Neural progenitor cell (in vitro differentiated cells): ENCODE measurements at regions not wholly inside any gene's neighbourhood (a gene's known extent, or its start where the extent isn't known, plus 50 kb on each side); places are given as distances from the start of the nearest gene placed in this dataset.

Experiments used
- DNase-seq: peaks from one replicate; pipeline ENCODE4 v3.0.0-alpha.2; 2016; ENCODE audit warnings: low spot score
- H2AFZ ChIP-seq: fragments of 200-600 bp; sonication (generic); replicated peaks from 2 replicates; pipeline ENCODE4 v1.6.1; 2016; ENCODE audit warnings: antibody characterized with exemption
- H3F3A ChIP-seq: fragments of 200-600 bp; sonication (generic); 2 replicates; pipeline ENCODE4 v1.6.1; 2016; ENCODE audit warnings: antibody characterized with exemption, low read depth
- H3K27ac ChIP-seq: fragments of 200-600 bp; sonication (generic); 2 replicates; pipeline ENCODE4 v1.5.1; 2016; ENCODE audit warnings: mild to moderate bottlenecking
- H3K27me3 ChIP-seq: fragments of 200-600 bp; sonication (generic); 2 replicates; pipeline ENCODE4 v1.6.1; 2016; ENCODE audit warnings: mild to moderate bottlenecking, moderate library complexity
- H3K36me3 ChIP-seq: fragments of 200-600 bp; sonication (generic); 2 replicates; pipeline ENCODE4 v1.5.1; 2016
- H3K4me1 ChIP-seq: fragments of 200-600 bp; sonication (generic); 2 replicates; pipeline ENCODE4 v1.6.1; 2016; ENCODE audit warnings: mixed run types
- H3K4me2 ChIP-seq: fragments of 200-600 bp; sonication (generic); 2 replicates; pipeline ENCODE4 v1.6.1; 2016
- H3K4me3 ChIP-seq: fragments of 200-600 bp; sonication (generic); 2 replicates; pipeline ENCODE4 v1.5.1; 2016
- H3K79me2 ChIP-seq: fragments of 200-600 bp; sonication (generic); 2 replicates; pipeline ENCODE4 v1.6.1; 2016; ENCODE audit warnings: low read depth
- H3K9ac ChIP-seq: fragments of 200-600 bp; sonication (generic); 2 replicates; pipeline ENCODE4 v1.6.1; 2016
- H3K9me3 ChIP-seq: fragments of 200-600 bp; sonication (generic); 2 replicates; pipeline ENCODE4 v1.5.1; 2016; ENCODE audit warnings: low read depth
- H4K20me1 ChIP-seq: fragments of 200-600 bp; sonication (generic); 2 replicates; pipeline ENCODE4 v1.6.1; 2016; ENCODE audit warnings: low read depth
- H3K27ac Mint-ChIP-seq: 3 replicates; pipeline ENCODE4 v1.8.0; 2021; ENCODE audit warnings: mixed read lengths
- H3K27me3 Mint-ChIP-seq: 2 replicates; pipeline ENCODE4 v1.8.0; 2022; ENCODE audit warnings: low read depth, mild to moderate bottlenecking, inconsistent platforms, moderate library complexity, mixed read lengths; ENCODE audit not compliant: insufficient read depth
- H3K36me3 Mint-ChIP-seq: 3 replicates; pipeline ENCODE4 v1.8.0; 2021; ENCODE audit warnings: mixed read lengths
- H3K4me1 Mint-ChIP-seq: 3 replicates; pipeline ENCODE4 v1.8.0; 2021; ENCODE audit warnings: mixed read lengths
- H3K4me3 Mint-ChIP-seq: 3 replicates; pipeline ENCODE4 v1.8.0; 2021; ENCODE audit warnings: mild to moderate bottlenecking, moderate library complexity, mixed read lengths
- H3K9me3 Mint-ChIP-seq: 3 replicates; pipeline ENCODE4 v1.8.0; 2020; ENCODE audit warnings: mixed read lengths
- EZH2 ChIP-seq: fragments of 200-600 bp; sonication (generic); IDR thresholded peaks from 2 replicates; pipeline ENCODE4 v1.6.1; 2017; ENCODE audit warnings: antibody characterized with exemption, mild to moderate bottlenecking, moderate library complexity
- EZH2phosphoT487 ChIP-seq: fragments of 200-600 bp; sonication (generic); IDR thresholded peaks from 2 replicates; pipeline ENCODE4 v1.6.1; 2017; ENCODE audit warnings: antibody characterized with exemption
- TF ChIP-seq, protein P1 (sequence below): fragments of 200-600 bp; sonication (generic); IDR thresholded peaks from 2 replicates; pipeline ENCODE4 v1.5.1; 2017; ENCODE audit warnings: antibody characterized with exemption, mild to moderate bottlenecking

- no peaks in the 10 kb centered on the region for H3K36me3 ChIP-seq
- H2AFZ ChIP-seq = no peak overlapping the region
- Mint-ChIP-seq H3K27me3 (no peaks in the 10 kb centered on the region), H3K27ac (no peak overlapping the region), H3K4me3 (no peak overlapping the region), H3K9me3 (peaks cover 2% of the 10 kb centered on the region), H3K4me1 (peaks cover 6% of the 10 kb centered on the region), H3K36me3 (no peaks in the 10 kb centered on the region)
- TF ChIP-seq, protein P1, sequence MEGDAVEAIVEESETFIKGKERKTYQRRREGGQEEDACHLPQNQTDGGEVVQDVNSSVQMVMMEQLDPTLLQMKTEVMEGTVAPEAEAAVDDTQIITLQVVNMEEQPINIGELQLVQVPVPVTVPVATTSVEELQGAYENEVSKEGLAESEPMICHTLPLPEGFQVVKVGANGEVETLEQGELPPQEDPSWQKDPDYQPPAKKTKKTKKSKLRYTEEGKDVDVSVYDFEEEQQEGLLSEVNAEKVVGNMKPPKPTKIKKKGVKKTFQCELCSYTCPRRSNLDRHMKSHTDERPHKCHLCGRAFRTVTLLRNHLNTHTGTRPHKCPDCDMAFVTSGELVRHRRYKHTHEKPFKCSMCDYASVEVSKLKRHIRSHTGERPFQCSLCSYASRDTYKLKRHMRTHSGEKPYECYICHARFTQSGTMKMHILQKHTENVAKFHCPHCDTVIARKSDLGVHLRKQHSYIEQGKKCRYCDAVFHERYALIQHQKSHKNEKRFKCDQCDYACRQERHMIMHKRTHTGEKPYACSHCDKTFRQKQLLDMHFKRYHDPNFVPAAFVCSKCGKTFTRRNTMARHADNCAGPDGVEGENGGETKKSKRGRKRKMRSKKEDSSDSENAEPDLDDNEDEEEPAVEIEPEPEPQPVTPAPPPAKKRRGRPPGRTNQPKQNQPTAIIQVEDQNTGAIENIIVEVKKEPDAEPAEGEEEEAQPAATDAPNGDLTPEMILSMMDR = no peak
- TF ChIP-seq EZH2phosphoT487 (no peak), EZH2 (no peak)
- no peak overlapping the region for H3K4me2 ChIP-seq
- H3K79me2 ChIP-seq = no peaks in the 10 kb centered on the region
- no peak overlapping the region for H3K4me3 ChIP-seq
- H4K20me1 ChIP-seq = no peaks in the 10 kb centered on the region
- H3K27me3 ChIP-seq = no peaks in the 10 kb centered on the region
- H3K27ac ChIP-seq = no peak overlapping the region
- no peak overlapping the region for H3K9ac ChIP-seq
- H3K9me3 ChIP-seq = peaks cover under 1% of the 10 kb centered on the region
- H3F3A ChIP-seq = no peaks in the 10 kb centered on the region
- no peak for DNase-seq
- peaks cover 7% of the 10 kb centered on the region for H3K4me1 ChIP-seq
These were observed 118.8 kb upstream of the AFF2 start for GRCh38 chrX:148381603-148382002.

GRCh38 chrX:148382983-148383382, 117.4 kb upstream of the AFF2 start:
- no peak overlapping the region for H3K4me3 ChIP-seq
- Mint-ChIP-seq H3K27ac (no peak overlapping the region), H3K9me3 (peaks cover 2% of the 10 kb centered on the region), H3K4me3 (no peak overlapping the region), H3K4me1 (peaks cover 6% of the 10 kb centered on the region), H3K36me3 (no peaks in the 10 kb centered on the region), H3K27me3 (no peaks in the 10 kb centered on the region)
- peaks cover 7% of the 10 kb centered on the region for H3K4me1 ChIP-seq
- peak; percentile 13 for DNase-seq
- H3K27me3 ChIP-seq = no peaks in the 10 kb centered on the region
- H3K27ac ChIP-seq = no peak overlapping the region
- H3K9me3 ChIP-seq = no peaks in the 10 kb centered on the region
- no peak overlapping the region for H3K9ac ChIP-seq
- no peaks in the 10 kb centered on the region for H3K79me2 ChIP-seq
- no peaks in the 10 kb centered on the region for H3K36me3 ChIP-seq
- H3F3A ChIP-seq = no peaks in the 10 kb centered on the region
- TF ChIP-seq EZH2phosphoT487 = no peak
- TF ChIP-seq, protein P1 = no peak
- TF ChIP-seq EZH2 = no peak
- H3K4me2 ChIP-seq = no peak overlapping the region
- H2AFZ ChIP-seq = no peak overlapping the region
- no peaks in the 10 kb centered on the region for H4K20me1 ChIP-seq

DNA sequence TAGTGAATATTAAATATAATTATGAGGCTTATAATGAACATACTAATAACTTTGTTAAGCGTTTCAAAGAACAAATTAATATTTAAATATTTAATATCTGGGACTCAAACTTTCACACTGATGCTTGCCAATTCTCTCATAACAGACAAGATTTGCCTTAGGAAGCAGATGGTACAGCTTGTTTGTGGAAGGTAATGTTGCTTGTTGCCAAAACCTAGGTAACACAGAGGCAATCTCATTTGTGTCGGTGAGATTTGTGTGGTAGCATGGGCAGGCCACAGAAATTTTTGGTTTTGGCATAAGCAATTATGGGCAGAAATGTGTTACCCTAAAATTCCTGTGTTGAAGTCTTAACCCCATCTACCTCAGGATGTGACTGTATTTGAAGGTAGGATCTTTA, 114.9 kb upstream of the AFF2 start:
- H3K36me3 ChIP-seq = no peaks in the 10 kb centered on the region
- DNase-seq = no peak
- Mint-ChIP-seq H3K4me3 (no peak overlapping the region), H3K9me3 (no peaks in the 10 kb centered on the region), H3K4me1 (peaks cover 6% of the 10 kb centered on the region), H3K36me3 (no peaks in the 10 kb centered on the region), H3K27ac (no peak overlapping the region), H3K27me3 (no peaks in the 10 kb centered on the region)
- TF ChIP-seq, protein P1 = no peak
- TF ChIP-seq EZH2phosphoT487 (no peak), EZH2 (no peak)
- no peak overlapping the region for H3K27ac ChIP-seq
- H3K9ac ChIP-seq = no peak overlapping the region
- no peaks in the 10 kb centered on the region for H3F3A ChIP-seq
- H3K4me3 ChIP-seq = no peak overlapping the region
- no peaks in the 10 kb centered on the region for H3K27me3 ChIP-seq
- peaks cover 7% of the 10 kb centered on the region for H3K4me1 ChIP-seq
- H3K9me3 ChIP-seq = peaks cover 6% of the 10 kb centered on the region
- no peaks in the 10 kb centered on the region for H4K20me1 ChIP-seq
- H2AFZ ChIP-seq = no peak overlapping the region
- no peaks in the 10 kb centered on the region for H3K79me2 ChIP-seq
- H3K4me2 ChIP-seq = no peak overlapping the region

DNA sequence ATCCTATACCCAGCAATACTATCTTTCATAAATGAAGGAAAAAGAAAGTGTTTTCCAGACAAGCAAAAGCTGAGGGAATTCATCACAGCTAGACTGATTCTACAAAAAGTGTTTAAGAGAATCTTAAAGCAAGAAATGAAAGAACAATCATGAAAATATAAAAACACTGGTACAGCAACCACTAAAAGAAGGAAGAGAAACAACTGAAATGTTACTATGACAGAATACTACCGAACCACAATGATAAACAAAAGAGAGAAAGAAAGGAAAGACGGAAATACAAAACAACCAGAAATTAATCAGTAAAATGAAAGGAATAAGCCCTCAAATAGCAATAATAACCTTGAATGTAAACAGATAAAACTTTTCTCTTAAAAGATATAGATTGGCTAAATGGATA, 110.8 kb upstream of the AFF2 start:
- Histone ChIP-seq H3K27me3 (no peaks in the 10 kb centered on the region), H3K9me3 (peaks cover 14% of the 10 kb centered on the region), H3K27ac (no peak overlapping the region), H3K4me2 (no peak overlapping the region), H3K79me2 (no peaks in the 10 kb centered on the region), H2AFZ (no peak overlapping the region), H3F3A (no peaks in the 10 kb centered on the region), H3K9ac (no peak overlapping the region), H3K4me1 (no peaks in the 10 kb centered on the region), H3K36me3 (no peaks in the 10 kb centered on the region), H3K4me3 (no peak overlapping the region), H4K20me1 (no peaks in the 10 kb centered on the region)
- no peak overlapping the region for H3K27ac Mint-ChIP-seq
- no peaks in the 10 kb centered on the region for H3K4me1 Mint-ChIP-seq
- DNase-seq = no peak
- H3K4me3 Mint-ChIP-seq = no peak overlapping the region
- H3K27me3 Mint-ChIP-seq = no peaks in the 10 kb centered on the region
- H3K9me3 Mint-ChIP-seq = no peaks in the 10 kb centered on the region
- no peak for TF ChIP-seq EZH2
- TF ChIP-seq EZH2phosphoT487 = no peak
- no peaks in the 10 kb centered on the region for H3K36me3 Mint-ChIP-seq
